Chondrocyte (in vitro differentiated cells): ENCODE measurements at regions not wholly inside any gene's neighbourhood (a gene's known extent, or its start where the extent isn't known, plus 50 kb on each side); places are given as distances from the start of the nearest gene placed in this dataset.
"Not testable (repeated sequence)": the region's sequence is repeated elsewhere in the genome, so short reads cannot be mapped to it uniquely, and the experiment has no call there.

Experiments
- DNase-seq: peaks from one replicate; pipeline ENCODE4 v3.0.0; 2021; ENCODE audit warnings: mixed read lengths, low spot score
- H3K27ac Mint-ChIP-seq: one replicate; pipeline ENCODE4 v1.8.0; 2021; ENCODE audit warnings: mild to moderate bottlenecking, moderate library complexity, mixed read lengths; ENCODE audit not compliant: unreplicated experiment
- H3K27me3 Mint-ChIP-seq: 2 replicates; pipeline ENCODE4 v1.8.0; 2021; ENCODE audit warnings: low read depth, mixed read lengths
- H3K36me3 Mint-ChIP-seq: 2 replicates; pipeline ENCODE4 v1.8.0; 2021; ENCODE audit warnings: low read depth, mixed read lengths
- H3K4me1 Mint-ChIP-seq: 2 replicates; pipeline ENCODE4 v1.8.0; 2021; ENCODE audit warnings: low read depth, mild to moderate bottlenecking, mixed read lengths
- H3K4me3 Mint-ChIP-seq: one replicate; pipeline ENCODE4 v1.8.0; 2021; ENCODE audit warnings: mild to moderate bottlenecking, moderate library complexity, mixed read lengths; ENCODE audit not compliant: unreplicated experiment
- H3K9me3 Mint-ChIP-seq: 2 replicates; pipeline ENCODE4 v1.8.0; 2021; ENCODE audit warnings: low read depth, mixed read lengths
- CTCF ChIP-seq: fragments of 200-600 bp; sonication (generic); IDR thresholded peaks from 2 replicates; pipeline ENCODE4 v1.5.0; 2021; ENCODE audit warnings: antibody characterized with exemption, mild to moderate bottlenecking, moderate library complexity

- H3K36me3 Mint-ChIP-seq, H3K27me3 Mint-ChIP-seq, H3K27ac Mint-ChIP-seq, H3K9me3 Mint-ChIP-seq, H3K4me1 Mint-ChIP-seq, H3K4me3 Mint-ChIP-seq, DNase-seq: not testable (repeated sequence)
Observed at GRCh38 chr12:9308163-9308562, 100.0 kb upstream of the PZP start.

GRCh38 chr12:9307255-9307654, 99.1 kb upstream of the PZP start:
- not testable (repeated sequence) for DNase-seq, H3K27ac Mint-ChIP-seq, H3K9me3 Mint-ChIP-seq, H3K36me3 Mint-ChIP-seq, H3K4me1 Mint-ChIP-seq, H3K4me3 Mint-ChIP-seq, H3K27me3 Mint-ChIP-seq

- not testable (repeated sequence) for H3K27ac Mint-ChIP-seq, H3K36me3 Mint-ChIP-seq
Observed at GRCh38 chr12:9306004-9306403, 97.8 kb upstream of the PZP start.

GRCh38 chr12:9304540-9304939, 96.3 kb upstream of the PZP start:
- not testable (repeated sequence) for H3K4me1 Mint-ChIP-seq, H3K4me3 Mint-ChIP-seq, H3K27me3 Mint-ChIP-seq, H3K9me3 Mint-ChIP-seq, H3K27ac Mint-ChIP-seq, H3K36me3 Mint-ChIP-seq, DNase-seq

More at GRCh38 chr12:9306004-9306403, 97.8 kb upstream of the PZP start:
- DNase-seq, H3K9me3 Mint-ChIP-seq, H3K27me3 Mint-ChIP-seq, H3K4me3 Mint-ChIP-seq, H3K4me1 Mint-ChIP-seq: not testable (repeated sequence)

GRCh38 chr12:9295872-9296271, 87.7 kb upstream of the PZP start:
- not testable (repeated sequence) for DNase-seq, H3K27me3 Mint-ChIP-seq, H3K4me1 Mint-ChIP-seq, H3K4me3 Mint-ChIP-seq, H3K9me3 Mint-ChIP-seq, H3K27ac Mint-ChIP-seq, H3K36me3 Mint-ChIP-seq

GRCh38 chr12:9294072-9294620, 86.0 kb upstream of the PZP start:
- not testable (repeated sequence) for H3K36me3 Mint-ChIP-seq, H3K27me3 Mint-ChIP-seq, H3K27ac Mint-ChIP-seq, H3K9me3 Mint-ChIP-seq, H3K4me1 Mint-ChIP-seq, H3K4me3 Mint-ChIP-seq
- peak; percentile 82 for DNase-seq

- not testable (repeated sequence) for H3K36me3 Mint-ChIP-seq, H3K27ac Mint-ChIP-seq, DNase-seq, H3K9me3 Mint-ChIP-seq, H3K4me1 Mint-ChIP-seq, H3K27me3 Mint-ChIP-seq, H3K4me3 Mint-ChIP-seq
Observed at GRCh38 chr12:9293391-9293790, 85.2 kb upstream of the PZP start.

GRCh38 chr12:9289984-9290383, 81.8 kb upstream of the PZP start:
- H3K4me3 Mint-ChIP-seq, H3K36me3 Mint-ChIP-seq, DNase-seq, H3K27me3 Mint-ChIP-seq, H3K27ac Mint-ChIP-seq, H3K4me1 Mint-ChIP-seq, H3K9me3 Mint-ChIP-seq: not testable (repeated sequence)

- H3K36me3 Mint-ChIP-seq, H3K27ac Mint-ChIP-seq, H3K27me3 Mint-ChIP-seq, DNase-seq, H3K4me1 Mint-ChIP-seq, H3K9me3 Mint-ChIP-seq: not testable (repeated sequence)
- peak overlapping the region; percentile 94 for H3K4me3 Mint-ChIP-seq
Observed at GRCh38 chr12:9284724-9285123, 76.5 kb upstream of the PZP start.

GRCh38 chr12:9284197-9284596, 76.0 kb upstream of the PZP start:
- not testable (repeated sequence) for DNase-seq

GRCh38 chr12:9283346-9284095, 75.3 kb upstream of the PZP start:
- not testable (repeated sequence) for H3K9me3 Mint-ChIP-seq, H3K27me3 Mint-ChIP-seq, H3K36me3 Mint-ChIP-seq, H3K4me1 Mint-ChIP-seq
- DNase-seq, result peak; percentile 93
- Mint-ChIP-seq H3K27ac (peak overlapping the region; percentile 92), H3K4me3 (peak overlapping the region; percentile 94)

More at GRCh38 chr12:9284197-9284596, 76.0 kb upstream of the PZP start:
- H3K9me3 Mint-ChIP-seq, H3K4me1 Mint-ChIP-seq, H3K36me3 Mint-ChIP-seq, H3K27me3 Mint-ChIP-seq: not testable (repeated sequence)
- H3K4me3 Mint-ChIP-seq, result peak overlapping the region; percentile 94
- H3K27ac Mint-ChIP-seq, result peak overlapping the region; percentile 85
- TF ChIP-seq CTCF, result peak; percentile 16
